ENCODE measurements at regions not wholly inside any gene's neighbourhood (a gene's known extent, or its start where the extent isn't known, plus 50 kb on each side); places are given as distances from the start of the nearest gene placed in this dataset.

DNA sequence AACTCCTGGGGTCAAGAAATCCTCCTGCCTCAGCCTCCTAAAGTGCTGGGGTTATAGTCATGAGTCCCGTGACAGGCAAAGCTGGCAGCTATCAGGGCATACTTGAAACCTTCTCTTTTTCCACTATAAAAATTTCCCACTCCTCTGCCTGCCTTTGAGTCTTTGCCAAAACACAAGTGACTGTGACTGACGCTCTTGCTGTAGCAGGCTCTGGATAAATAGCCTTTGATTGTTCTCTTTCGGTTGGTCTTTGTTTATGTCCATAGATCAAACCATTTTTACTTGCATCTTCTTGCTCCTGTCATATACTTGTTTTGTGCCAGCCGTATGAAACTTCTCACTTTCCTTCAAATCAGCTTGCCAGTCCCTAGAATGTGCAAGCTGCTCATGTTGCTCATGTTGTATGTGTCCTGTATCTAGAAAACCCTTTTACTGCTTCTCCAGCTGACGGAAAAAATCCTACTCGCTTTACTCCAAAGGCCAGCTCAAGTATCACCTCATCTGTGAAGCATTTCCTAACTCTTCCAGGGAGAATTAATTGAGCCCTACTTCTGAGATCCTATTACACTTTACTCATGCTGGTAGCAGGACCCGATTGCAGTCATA, 73.1 kb downstream of the RESF1 start:
- H3K4me1 ChIP-seq (ENCODE audit: control insufficient read depth, extremely low read depth, insufficient read depth, low read length) = no peaks in the 10 kb centered on the region
- H3K4me3 ChIP-seq (ENCODE audit: control insufficient read depth in 2 of 3, extremely low read depth in 1 of 3, insufficient read depth in 2 of 3, low read depth in 1 of 3, low read length in 3 of 3) = no peak overlapping the region
- H3K27me3 ChIP-seq (ENCODE audit: control insufficient read depth, extremely low read depth, insufficient read depth, low read length) = no peaks in the 10 kb centered on the region
- TF ChIP-seq EZH2 (IDR thresholded peaks at IDR 0.05; ENCODE audit: low read length) = no peak
- TF ChIP-seq, protein P1, sequence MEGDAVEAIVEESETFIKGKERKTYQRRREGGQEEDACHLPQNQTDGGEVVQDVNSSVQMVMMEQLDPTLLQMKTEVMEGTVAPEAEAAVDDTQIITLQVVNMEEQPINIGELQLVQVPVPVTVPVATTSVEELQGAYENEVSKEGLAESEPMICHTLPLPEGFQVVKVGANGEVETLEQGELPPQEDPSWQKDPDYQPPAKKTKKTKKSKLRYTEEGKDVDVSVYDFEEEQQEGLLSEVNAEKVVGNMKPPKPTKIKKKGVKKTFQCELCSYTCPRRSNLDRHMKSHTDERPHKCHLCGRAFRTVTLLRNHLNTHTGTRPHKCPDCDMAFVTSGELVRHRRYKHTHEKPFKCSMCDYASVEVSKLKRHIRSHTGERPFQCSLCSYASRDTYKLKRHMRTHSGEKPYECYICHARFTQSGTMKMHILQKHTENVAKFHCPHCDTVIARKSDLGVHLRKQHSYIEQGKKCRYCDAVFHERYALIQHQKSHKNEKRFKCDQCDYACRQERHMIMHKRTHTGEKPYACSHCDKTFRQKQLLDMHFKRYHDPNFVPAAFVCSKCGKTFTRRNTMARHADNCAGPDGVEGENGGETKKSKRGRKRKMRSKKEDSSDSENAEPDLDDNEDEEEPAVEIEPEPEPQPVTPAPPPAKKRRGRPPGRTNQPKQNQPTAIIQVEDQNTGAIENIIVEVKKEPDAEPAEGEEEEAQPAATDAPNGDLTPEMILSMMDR (optimal IDR thresholded peaks at IDR 0.05 in 1 of 3, IDR thresholded peaks at IDR 0.05 in 1 of 3, conservative IDR thresholded peaks at IDR 0.05 in 1 of 3; ENCODE audit: extremely low read depth in 1 of 3, insufficient read depth in 2 of 3, low read length in 3 of 3) = no peak
- no peaks in the 10 kb centered on the region for H3K36me3 ChIP-seq (ENCODE audit: control insufficient read depth in 2 of 2, extremely low read depth in 1 of 2, insufficient read depth in 2 of 2, low read length in 2 of 2)
- no peaks in the 10 kb centered on the region for H3K9me3 ChIP-seq (ENCODE audit: control insufficient read depth, low read depth, low read length)
- dilution Hi-C loops (cut with MboI; ENCODE audit: extremely low pct_ligation_motif_present, low sequenced_read_pairs) = no loop called here
- no peak for FAIRE-seq
- no peaks in the 10 kb centered on the region for H3K79me2 ChIP-seq (ENCODE audit: control insufficient read depth, insufficient read depth, low read length)
- no peak overlapping the region for H3K27ac ChIP-seq (ENCODE audit: control insufficient read depth, insufficient read depth, low read length)
- no peak overlapping the region for H3K9ac ChIP-seq (ENCODE audit: control insufficient read depth, extremely low read depth, insufficient read depth, low read length)
- H3K4me2 ChIP-seq (ENCODE audit: control insufficient read depth, extremely low read depth, insufficient read depth, low read depth, low read length) = no peak overlapping the region
- H4K20me1 ChIP-seq (ENCODE audit: control insufficient read depth, extremely low read depth, insufficient read depth, low read length) = no peaks in the 10 kb centered on the region
- H2AFZ ChIP-seq (ENCODE audit: control insufficient read depth, low read length) = no peak overlapping the region
- DNase-seq (ENCODE audit: low read depth, low spot score) = no peak
- H3K9me1 ChIP-seq (ENCODE audit: control insufficient read depth, extremely low read depth, insufficient read depth, low read length) = no peaks in the 10 kb centered on the region

DNA sequence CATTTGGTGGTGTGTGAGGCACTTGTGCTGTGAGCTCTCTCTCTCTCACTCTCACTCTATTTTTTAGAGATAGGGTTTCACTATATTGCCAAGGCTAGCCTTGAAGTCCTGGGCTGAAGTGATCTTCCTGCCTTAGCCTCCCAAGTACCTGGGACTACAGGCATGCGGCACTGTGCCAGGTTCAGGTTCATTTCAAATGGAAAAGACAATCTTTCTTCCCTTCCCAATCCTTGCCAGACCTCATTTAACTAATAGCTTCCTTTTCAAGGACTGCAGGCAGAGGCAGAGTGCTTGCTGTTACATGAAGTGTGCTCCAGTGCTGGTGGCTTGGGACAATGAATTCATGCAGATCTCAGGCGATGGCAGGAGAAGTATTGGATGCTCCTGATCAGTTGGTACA, 73.2 kb upstream of the BICD1 start:
- no peaks in the 10 kb centered on the region for H3K27me3 ChIP-seq (ENCODE audit: control insufficient read depth, extremely low read depth, insufficient read depth, low read length)
- H3K4me3 ChIP-seq (ENCODE audit: control insufficient read depth in 2 of 3, extremely low read depth in 1 of 3, insufficient read depth in 2 of 3, low read depth in 1 of 3, low read length in 3 of 3) = no peak overlapping the region
- no peak for FAIRE-seq
- H3K79me2 ChIP-seq (ENCODE audit: control insufficient read depth, insufficient read depth, low read length) = no peaks in the 10 kb centered on the region
- H3K9me3 ChIP-seq (ENCODE audit: control insufficient read depth, low read depth, low read length) = no peaks in the 10 kb centered on the region
- H3K27ac ChIP-seq (ENCODE audit: control insufficient read depth, insufficient read depth, low read length) = no peak overlapping the region
- no peak overlapping the region for H3K9ac ChIP-seq (ENCODE audit: control insufficient read depth, extremely low read depth, insufficient read depth, low read length)
- H4K20me1 ChIP-seq (ENCODE audit: control insufficient read depth, extremely low read depth, insufficient read depth, low read length) = no peaks in the 10 kb centered on the region
- H3K9me1 ChIP-seq (ENCODE audit: control insufficient read depth, extremely low read depth, insufficient read depth, low read length) = no peaks in the 10 kb centered on the region
- dilution Hi-C loops (cut with MboI; ENCODE audit: extremely low pct_ligation_motif_present, low sequenced_read_pairs) = no loop called here
- no peaks in the 10 kb centered on the region for H3K4me1 ChIP-seq (ENCODE audit: control insufficient read depth, extremely low read depth, insufficient read depth, low read length)
- H3K4me2 ChIP-seq (ENCODE audit: control insufficient read depth, extremely low read depth, insufficient read depth, low read depth, low read length) = no peak overlapping the region
- TF ChIP-seq, protein P1 (optimal IDR thresholded peaks at IDR 0.05 in 1 of 3, IDR thresholded peaks at IDR 0.05 in 1 of 3, conservative IDR thresholded peaks at IDR 0.05 in 1 of 3; ENCODE audit: extremely low read depth in 1 of 3, insufficient read depth in 2 of 3, low read length in 3 of 3) = no peak
- no peak for TF ChIP-seq EZH2 (IDR thresholded peaks at IDR 0.05; ENCODE audit: low read length)
- H3K36me3 ChIP-seq (ENCODE audit: control insufficient read depth in 2 of 2, extremely low read depth in 1 of 2, insufficient read depth in 2 of 2, low read length in 2 of 2) = no peaks in the 10 kb centered on the region
- no peak overlapping the region for H2AFZ ChIP-seq (ENCODE audit: control insufficient read depth, low read length)
- no peak for DNase-seq (ENCODE audit: low read depth, low spot score)
